SK-MEL-5 (cell line): ENCODE measurements at regions not wholly inside any gene's neighbourhood (a gene's known extent, or its start where the extent isn't known, plus 50 kb on each side); places are given as distances from the start of the nearest gene placed in this dataset.

ENCODE experiments used
- DNase-seq: peaks from one replicate; pipeline ENCODE4 v3.0.0-alpha.2; 2016; ENCODE audit warnings: low read depth, low spot score
- in situ Hi-C: cut with HindIII; loops from 2 replicates; pipeline ENCODE4 v1.10.0; 2016; ENCODE audit warnings: low sequenced_read_pairs, high pct_unique_total_duplicates, low pct_unique_long_range_greater_than_20kb

DNA sequence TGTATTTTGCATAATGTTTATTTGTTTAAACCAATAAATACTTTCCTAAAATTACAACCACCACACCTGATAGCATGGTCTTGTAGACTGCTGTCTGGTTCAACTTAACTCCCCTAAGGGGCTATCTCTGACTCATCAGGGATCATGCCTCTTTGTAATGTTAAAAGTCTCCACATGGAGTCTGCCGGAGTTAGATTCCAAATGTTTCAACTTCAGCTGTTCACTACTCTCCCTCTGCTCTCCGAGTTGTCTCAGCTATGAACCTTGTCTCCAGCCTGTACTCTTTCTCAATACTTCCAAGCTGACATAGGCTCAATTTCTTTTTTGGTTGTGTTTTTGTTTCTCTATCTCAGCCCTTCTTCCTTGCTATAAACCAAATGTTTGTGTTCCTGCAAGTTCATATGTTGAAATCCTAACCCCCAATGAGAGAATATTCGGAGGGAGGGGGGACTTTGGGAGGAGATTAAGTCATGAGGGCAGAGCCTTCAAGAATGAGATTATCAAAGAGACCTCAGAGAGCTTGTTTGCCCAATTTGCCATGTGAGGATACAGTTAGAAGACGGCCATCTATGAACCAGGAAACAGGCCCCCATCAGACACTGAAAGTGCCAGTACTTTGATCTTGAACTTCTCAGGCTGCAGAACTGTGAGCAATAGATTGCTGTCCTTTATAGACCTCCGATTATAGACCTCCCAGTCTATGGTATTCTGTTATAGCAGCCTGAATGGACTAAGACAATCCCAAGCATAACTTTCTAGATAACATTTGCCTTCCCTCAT is 858.2 kb downstream of the VRK1 start:
- in situ Hi-C loops: no loop called here
- no peak for DNase-seq

- no peak for DNase-seq
- in situ Hi-C loops: no loop called here
Measured at GRCh38 chr14:97657609-97658008, 860.4 kb downstream of the VRK1 start.

DNA sequence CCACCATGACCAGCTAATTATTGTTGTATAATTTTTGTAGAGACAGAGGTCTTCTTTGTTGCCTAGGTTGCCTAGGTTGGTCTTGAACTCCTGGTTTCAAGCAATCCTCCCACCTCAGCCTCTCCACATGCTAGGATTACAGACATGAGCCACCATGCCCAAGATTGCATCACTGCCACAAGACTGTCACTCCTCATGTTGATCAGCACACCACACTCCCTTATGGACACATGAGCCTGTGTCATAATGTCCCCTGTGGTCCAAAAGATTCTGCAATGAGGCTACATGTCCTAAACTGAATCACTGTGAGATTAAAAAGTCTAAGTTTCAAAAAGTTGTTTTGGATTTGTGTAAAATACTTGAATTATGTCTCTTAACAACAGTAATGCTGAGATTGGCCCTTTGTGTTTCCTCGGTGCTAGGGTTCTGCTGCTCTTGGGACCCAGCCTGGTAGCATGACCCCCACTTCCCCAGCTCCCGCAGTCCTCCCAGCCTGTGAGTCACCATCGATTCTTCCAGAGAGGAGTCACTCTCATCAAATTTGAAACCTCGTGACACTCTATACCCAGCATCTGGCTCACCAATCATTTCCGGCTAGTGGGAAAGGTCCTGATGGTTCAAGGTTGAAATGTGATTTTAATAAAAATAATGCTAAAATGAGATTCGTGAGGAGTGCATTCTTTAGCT is 890.9 kb downstream of the VRK1 start:
- DNase-seq: no peak
- in situ Hi-C loops: no loop called here

GRCh38 chr14:97688631-97689336 is 891.6 kb downstream of the VRK1 start:
- no peak for DNase-seq
- in situ Hi-C loops: no loop called here

- in situ Hi-C loops: no loop called here
- DNase-seq: no peak
Measured at GRCh38 chr14:97692084-97692483, 894.9 kb downstream of the VRK1 start.

- in situ Hi-C loops: no loop called here
- DNase-seq: no peak
Measured at GRCh38 chr14:97695456-97695981, 898.3 kb downstream of the VRK1 start.

- in situ Hi-C loops: no loop called here
- no peak for DNase-seq
Measured at GRCh38 chr14:97697772-97698171, 900.6 kb downstream of the VRK1 start.

DNA sequence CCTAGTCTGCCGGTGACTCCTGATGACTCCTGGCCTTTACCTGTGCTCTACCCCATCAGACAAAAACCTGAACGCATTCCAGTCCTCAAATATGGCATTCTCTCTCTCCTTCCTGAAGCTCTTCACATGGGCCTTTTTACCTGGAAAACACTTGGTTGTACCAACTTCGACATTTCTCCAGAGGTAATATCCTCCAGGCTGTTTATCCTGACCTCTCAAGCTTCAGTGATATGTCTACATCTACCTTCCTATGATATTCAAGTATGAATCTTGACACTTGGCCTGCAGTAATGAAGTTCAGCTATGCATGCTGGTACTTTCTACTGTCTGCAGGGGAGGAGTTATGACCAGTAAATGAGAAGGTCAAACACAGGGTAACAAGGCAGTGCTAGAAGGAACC is 901.8 kb downstream of the VRK1 start:
- in situ Hi-C loops: no loop called here
- no peak for DNase-seq

DNA sequence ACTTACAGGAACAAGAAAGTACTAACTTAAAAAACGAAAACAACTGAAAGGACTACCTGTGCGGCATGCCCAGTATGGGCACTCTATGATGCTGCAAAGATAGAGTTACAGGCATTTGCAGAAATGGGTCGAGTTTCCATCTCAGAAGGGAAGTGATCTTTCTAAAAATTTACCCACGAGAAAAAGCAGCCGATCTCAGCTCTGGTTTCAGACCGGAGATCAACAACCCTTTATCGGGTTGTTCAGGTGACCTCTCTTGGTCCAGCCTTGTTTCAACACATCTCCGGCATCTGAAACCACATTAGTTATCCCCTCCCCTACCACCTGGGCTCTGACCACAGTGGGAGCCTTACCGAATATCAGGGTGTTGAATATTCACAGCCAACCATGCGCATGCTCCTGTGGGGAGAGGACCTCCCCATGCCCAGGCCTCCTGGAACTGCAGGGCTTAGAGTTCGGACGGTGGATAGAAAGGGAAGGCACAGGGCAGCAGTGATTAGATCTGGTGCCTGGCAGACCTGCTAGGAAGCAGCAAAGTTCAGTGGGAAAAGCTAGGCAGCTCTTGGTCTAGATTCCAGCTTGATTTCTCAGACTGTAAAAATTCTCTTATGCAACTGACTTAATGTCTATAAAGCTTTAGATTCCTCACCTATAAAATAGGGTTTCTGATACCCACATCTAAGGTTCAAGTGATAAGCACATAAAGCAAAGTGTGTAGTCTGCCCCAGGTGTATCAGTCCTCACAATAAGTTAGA is 906.0 kb downstream of the VRK1 start:
- in situ Hi-C loops: no loop called here
- DNase-seq: no peak

DNA sequence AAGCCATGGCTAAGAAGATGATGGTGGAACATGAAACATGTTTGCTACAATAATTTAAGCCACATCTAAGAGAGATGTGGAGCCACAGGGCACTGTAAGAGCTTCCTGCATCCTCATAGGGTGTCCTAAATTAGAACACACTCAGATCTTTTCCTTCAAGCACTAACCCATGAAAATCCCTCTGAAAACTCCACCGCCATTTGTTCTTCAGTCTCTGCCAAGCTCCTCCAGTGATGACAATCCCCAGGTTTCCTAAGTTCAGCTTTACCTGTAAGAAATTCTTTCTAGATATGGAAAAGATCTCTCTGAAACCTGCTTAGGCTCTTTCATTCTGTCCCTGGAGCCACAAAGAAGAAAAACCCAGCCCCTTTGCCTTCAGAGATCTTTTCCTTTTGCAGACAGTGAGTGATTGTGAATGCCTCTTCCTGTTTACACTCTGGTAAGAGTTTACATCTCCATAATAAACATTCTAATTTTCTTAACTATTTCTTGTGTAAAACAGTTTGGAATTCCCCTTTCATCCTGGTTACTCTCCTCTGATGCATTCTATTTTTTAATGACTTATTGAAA is 907.2 kb downstream of the VRK1 start:
- no peak for DNase-seq
- in situ Hi-C loops: no loop called here

GRCh38 chr14:97705107-97705506 is 907.9 kb downstream of the VRK1 start:
- in situ Hi-C loops: no loop called here
- DNase-seq: no peak

GRCh38 chr14:97705976-97706375 is 908.8 kb downstream of the VRK1 start:
- in situ Hi-C loops: no loop called here
- no peak for DNase-seq

GRCh38 chr14:97706819-97707218 is 909.6 kb downstream of the VRK1 start:
- in situ Hi-C loops: no loop called here
- DNase-seq: no peak

- in situ Hi-C loops: no loop called here
- no peak for DNase-seq
Measured at GRCh38 chr14:97707603-97708002, 910.4 kb downstream of the VRK1 start.

- no peak for DNase-seq
- in situ Hi-C loops: no loop called here
Measured at GRCh38 chr14:97709552-97709951, 912.4 kb downstream of the VRK1 start.

DNA sequence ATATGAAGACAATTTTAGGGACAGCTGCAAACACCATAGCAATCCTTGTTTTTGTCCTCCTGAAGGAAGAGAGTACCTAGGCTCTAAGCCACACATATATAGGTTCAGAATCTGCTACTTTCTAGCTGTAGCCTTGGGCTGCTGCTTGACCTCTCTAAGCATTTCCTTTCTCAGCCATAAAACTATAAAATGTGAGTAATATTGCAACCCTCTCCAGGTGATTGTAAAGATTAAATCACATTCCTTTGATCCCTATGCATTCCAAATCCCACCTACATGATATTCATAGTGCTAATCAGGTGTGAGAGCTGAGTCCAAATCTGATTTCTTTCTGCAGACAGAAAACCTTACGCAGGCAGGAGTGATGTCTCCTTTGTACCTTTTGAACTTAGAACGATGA is 913.5 kb downstream of the VRK1 start:
- DNase-seq: no peak
- in situ Hi-C loops: no loop called here

GRCh38 chr14:97712471-97712870 is 915.3 kb downstream of the VRK1 start:
- in situ Hi-C loops: no loop called here
- DNase-seq: no peak

DNA sequence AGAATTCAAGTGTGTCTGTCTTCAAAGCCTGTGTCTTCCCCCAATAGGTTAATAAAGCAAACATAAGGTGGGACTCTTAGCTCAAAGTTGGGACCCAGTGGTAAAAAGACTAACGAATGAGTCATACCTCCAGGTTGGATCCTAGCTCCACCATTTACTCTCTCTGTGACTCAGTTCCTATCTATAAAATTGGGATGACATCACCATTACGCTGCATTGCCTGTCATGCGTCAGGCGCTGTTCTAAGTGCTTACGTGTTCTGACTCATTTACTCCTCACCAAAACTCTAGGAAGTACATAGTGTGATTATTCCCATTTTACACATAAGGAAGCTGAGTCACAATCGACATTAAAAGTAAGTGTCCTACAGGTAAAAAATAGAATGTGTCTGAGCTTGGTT is 915.8 kb downstream of the VRK1 start:
- no peak for DNase-seq
- in situ Hi-C loops: no loop called here
